AG09319 (cell line): ENCODE measurements at regions not wholly inside any gene's neighbourhood (a gene's known extent, or its start where the extent isn't known, plus 50 kb on each side); places are given as distances from the start of the nearest gene placed in this dataset.

Experiments used
- DNase-seq: peaks from one replicate; pipeline ENCODE4 v3.0.0-alpha.2; 2010; ENCODE audit warnings: low read depth; ENCODE audit errors: extremely low read depth
- TF ChIP-seq, protein P1 (sequence below): IDR thresholded peaks from 2 replicates; pipeline ENCODE4 v1.5.1; 2011; ENCODE audit warnings: low read depth, mild to moderate bottlenecking, inconsistent platforms, low read length, moderate library complexity

DNA sequence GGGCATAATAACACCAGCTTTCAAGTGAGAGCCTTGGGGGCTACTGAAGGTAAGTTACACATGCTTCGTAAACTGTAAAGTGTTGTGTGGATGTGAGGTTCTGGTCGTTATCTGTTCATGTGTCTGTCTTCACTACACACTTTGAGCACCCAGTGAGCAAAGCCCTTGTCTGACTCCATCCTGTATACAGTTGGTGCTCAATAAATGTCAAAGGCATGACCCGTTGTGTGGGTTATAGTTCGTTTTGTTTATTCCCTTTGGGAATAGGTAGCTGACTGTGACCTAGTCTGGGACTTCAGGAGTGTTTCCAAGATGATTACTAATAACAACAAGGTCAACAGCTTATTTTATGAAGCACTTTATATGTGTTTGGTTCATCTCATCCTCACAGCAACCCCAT lies 146.9 kb downstream of the MIAT start:
- TF ChIP-seq, protein P1, sequence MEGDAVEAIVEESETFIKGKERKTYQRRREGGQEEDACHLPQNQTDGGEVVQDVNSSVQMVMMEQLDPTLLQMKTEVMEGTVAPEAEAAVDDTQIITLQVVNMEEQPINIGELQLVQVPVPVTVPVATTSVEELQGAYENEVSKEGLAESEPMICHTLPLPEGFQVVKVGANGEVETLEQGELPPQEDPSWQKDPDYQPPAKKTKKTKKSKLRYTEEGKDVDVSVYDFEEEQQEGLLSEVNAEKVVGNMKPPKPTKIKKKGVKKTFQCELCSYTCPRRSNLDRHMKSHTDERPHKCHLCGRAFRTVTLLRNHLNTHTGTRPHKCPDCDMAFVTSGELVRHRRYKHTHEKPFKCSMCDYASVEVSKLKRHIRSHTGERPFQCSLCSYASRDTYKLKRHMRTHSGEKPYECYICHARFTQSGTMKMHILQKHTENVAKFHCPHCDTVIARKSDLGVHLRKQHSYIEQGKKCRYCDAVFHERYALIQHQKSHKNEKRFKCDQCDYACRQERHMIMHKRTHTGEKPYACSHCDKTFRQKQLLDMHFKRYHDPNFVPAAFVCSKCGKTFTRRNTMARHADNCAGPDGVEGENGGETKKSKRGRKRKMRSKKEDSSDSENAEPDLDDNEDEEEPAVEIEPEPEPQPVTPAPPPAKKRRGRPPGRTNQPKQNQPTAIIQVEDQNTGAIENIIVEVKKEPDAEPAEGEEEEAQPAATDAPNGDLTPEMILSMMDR: no peak
- DNase-seq: no peak

DNA sequence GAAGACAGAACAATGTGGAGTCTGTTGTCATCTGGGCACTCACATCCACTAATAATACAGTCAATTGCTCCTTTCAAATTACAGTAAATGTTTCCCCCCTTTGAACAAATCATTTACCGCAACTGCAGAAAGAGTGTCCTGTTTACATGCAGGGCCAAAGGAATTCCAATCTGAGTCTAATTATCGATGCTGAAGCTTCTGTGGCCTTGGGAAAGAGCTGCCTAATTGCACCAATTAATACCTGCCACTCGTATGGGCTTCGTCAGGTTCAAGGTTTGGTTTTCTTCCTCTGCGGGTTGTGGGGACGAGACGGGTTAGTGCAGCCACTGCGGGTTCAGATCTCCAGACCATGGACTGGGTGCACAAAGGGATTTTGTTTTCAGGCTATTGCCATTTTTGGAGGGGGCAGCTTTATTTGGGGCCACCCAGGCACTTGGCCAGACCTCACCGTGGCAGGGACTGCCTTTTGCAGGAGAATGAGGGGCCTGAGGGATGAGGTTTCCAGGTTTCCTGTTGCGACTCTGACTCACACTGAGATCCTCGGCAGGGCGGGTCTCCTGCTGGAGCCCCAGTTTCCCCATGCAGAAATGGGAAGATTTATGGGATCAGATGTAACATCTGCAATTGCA lies 147.6 kb downstream of the MIAT start:
- TF ChIP-seq, protein P1: no peak

DNA sequence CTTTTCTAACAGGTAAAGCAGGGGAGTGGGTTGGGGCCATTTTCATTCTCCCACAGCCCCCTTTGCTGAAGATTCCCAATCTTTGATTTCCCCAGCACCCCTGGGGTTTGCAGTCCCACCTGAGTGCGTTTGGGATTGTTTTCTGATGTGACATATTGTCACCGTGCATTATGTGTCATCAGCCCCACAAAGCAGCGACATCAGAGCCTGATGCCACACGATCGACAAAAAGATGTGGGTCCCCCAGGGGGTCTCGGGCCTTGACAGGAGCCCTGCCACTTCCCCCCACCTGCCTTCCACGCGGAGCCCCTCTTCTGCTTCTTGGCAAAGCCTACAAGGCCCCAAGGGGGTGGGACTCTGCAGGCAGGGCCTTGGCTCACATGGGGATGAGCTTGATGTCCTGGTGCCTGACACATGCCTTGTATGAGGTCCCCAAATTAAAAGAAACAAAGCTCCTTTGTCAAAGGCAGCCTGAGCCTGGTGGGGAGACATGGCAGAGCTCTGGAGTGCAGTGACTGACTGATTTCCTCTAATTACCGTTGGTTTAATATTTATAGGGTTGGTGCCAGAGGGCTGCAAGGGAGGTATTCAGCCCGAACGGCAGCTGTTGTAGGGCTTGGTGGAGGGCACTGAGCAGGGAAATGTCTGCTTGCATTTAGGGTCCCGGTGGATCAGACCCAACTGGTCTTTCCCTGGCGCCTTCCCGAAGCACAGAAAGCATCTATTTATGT lies 149.2 kb downstream of the MIAT start:
- TF ChIP-seq, protein P1: no peak
- DNase-seq: no peak

More for the DNA sequence above, 147.6 kb downstream of the MIAT start:
- DNase-seq: no peak

DNA sequence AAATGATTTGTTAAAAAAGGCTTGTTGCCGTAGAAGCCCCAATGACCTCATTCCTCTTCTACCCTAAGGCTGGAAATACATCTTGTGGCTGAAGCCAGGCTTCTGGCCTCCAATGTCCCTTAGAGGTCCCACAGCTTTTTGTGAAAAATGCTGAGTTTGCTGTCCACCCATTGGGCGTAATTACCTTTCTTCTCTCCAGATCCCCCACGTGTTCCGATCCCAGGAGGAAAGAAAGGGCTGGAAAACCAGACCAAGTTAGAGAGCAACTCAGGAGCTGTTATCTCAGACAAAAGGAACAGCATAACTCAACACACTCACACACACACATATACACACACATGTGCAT lies 154.2 kb downstream of the MIAT start:
- TF ChIP-seq, protein P1: no peak
- no peak for DNase-seq

DNA sequence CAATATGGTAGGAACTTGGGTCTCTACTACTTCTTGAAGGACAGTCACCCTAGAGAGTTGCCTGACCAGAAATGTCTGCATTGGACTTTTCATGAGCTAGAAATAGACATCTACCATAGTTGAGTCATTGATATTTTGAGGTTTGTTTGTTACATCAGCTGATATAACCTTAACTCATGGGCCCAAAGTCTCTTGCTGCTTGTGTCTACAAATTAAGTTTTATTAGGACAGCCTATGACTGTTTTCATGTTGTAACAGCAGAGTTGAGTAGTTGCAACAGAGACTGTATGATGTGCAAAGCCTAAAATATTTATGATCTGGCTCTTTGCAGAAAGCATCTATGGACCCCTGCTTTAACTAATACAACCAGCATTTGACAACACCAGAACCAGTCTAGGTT lies 155.3 kb downstream of the MIAT start:
- DNase-seq: no peak
- TF ChIP-seq, protein P1: no peak

DNA sequence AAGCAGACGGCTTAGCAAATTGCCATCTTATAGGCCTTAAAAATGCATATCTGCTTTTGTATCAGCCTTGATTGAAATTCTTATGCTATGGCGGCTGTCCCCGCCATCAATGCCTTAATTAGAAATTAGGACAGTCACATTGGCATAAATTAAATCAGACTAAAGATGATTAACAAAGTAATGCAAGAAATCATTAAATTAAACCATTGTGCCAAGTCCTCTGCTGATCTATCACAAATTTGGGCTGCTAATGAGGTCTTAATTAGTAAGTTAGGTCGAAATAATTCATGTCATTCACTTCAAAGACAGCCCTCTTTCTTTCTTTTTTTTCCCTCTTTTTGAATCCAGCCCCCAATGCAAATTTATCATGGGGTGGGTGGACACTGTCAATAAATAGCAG lies 159.3 kb downstream of the MIAT start:
- TF ChIP-seq, protein P1: no peak
- DNase-seq: no peak

DNA sequence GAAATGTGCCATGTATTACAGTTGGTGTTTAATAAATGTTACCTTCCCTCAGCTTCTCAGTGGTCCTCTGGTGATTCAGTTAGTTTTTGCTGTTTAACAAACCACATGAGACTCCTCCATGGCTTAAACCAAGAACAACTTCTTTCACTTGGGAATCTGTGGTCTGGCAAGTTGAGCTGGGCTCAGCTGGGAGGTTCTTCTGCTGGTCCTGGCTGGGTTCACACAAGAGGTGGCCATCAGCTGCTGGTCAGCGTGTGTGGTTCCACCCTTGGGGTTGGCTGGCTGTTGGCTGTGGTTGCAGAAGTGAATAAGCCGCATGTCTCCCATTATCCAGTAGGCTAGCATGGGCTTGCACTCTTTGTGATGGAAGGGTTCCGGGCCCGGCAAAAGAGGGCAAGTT lies 160.5 kb downstream of the MIAT start:
- TF ChIP-seq, protein P1: no peak
- DNase-seq: no peak
